ENCODE measurements at regions not wholly inside any gene's neighbourhood (a gene's known extent, or its start where the extent isn't known, plus 50 kb on each side); places are given as distances from the start of the nearest gene placed in this dataset.

GRCh38 chrY:7464742-7465141 lies 553.2 kb upstream of the AMELY start:
- DNase-seq (ENCODE audit: low read depth in 2 of 2), result no peak

DNA sequence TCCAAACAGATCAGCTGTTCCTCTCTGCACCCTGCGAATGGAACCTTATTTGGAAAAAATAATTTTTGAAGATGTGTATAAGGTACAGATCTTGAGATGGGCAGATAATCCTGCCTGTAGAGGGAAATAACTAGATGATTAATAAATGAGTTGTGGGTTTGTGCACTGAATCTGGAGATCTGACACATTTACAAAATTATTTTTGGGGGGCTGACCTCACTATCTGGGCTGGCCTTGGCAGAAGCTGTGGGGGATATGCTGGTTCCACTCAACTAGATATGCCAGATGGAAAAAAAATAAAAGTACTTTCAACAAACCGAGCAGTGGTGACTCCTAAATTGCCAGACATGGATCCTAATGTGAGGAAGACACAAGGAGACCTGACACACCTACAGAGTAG lies 552.2 kb upstream of the AMELY start:
- no peak for DNase-seq (ENCODE audit: low read depth in 2 of 2)

DNA sequence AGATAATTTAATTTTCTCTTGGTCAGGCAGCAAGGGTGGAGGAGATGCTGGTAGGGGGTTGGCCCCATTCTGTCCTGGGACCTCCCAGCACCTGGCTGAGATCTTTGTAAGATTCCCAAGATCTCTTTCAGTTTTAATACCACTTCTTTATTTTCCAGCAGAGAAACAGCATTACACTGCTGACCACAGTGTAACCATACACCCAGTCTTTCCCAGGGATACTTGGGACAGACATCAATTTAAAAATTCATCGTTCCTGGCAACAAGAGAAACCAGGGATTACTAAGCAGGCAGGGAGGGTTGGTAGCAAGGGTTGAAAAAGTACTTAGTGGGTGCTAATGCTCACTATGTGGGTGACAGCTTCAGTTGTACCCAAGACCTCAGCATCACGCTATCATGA lies 551.6 kb upstream of the AMELY start:
- no peak for DNase-seq (ENCODE audit: low read depth in 2 of 2)

DNA sequence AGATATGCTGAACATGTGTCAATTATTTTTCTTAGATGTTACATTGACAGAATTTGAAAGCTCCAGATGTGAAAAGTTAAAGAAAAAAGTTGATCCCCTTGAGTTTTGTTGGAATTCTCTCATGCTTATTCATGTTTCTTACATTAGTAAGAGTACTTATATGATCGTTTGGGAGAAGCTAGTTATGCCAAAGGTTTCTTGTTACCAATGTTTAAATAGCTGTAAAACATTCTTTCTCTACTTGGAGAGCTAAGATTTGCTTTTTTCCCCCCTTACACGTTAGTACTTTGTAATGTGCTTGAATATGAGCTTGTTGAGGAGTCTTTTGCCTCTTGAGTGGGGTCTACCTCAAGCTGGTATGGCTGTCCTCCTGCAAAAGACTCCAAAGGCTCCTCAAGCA lies 551.1 kb upstream of the AMELY start:
- DNase-seq (ENCODE audit: low read depth in 2 of 2), result no peak

DNA sequence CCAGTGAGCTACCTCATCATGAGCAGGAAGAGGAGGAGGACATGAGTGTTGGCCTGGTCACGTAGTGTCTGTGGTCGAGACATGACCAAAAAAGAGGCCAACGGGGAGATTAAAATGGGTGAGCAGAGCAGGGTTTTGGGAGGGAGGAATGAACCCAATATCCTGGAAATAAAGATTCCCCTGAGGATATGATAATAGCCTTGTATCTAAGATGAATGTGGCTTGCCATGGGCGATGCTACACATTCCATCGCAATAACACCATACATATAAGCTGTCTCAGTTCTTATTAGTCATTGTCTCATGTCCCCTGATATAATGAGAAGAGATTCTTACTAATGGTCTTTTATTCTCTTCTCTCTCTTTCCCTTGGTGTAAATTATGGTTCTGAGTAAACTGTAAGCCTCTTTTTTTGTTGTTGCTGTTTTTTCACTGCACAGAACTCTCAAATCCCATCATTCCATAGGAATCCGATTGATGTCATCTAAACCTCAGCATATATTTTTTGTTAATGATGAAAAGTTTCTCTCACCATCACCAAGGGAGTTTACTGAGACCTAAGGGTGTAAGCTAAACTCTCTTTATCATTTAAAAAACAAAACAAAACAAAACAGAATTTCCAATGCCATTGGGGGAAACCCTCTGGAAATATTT lies 550.4 kb upstream of the AMELY start:
- no peak for DNase-seq (ENCODE audit: low read depth in 2 of 2)

GRCh38 chrY:7459802-7460201 lies 548.2 kb upstream of the AMELY start:
- DNase-seq (ENCODE audit: low read depth in 2 of 2), result no peak

DNA sequence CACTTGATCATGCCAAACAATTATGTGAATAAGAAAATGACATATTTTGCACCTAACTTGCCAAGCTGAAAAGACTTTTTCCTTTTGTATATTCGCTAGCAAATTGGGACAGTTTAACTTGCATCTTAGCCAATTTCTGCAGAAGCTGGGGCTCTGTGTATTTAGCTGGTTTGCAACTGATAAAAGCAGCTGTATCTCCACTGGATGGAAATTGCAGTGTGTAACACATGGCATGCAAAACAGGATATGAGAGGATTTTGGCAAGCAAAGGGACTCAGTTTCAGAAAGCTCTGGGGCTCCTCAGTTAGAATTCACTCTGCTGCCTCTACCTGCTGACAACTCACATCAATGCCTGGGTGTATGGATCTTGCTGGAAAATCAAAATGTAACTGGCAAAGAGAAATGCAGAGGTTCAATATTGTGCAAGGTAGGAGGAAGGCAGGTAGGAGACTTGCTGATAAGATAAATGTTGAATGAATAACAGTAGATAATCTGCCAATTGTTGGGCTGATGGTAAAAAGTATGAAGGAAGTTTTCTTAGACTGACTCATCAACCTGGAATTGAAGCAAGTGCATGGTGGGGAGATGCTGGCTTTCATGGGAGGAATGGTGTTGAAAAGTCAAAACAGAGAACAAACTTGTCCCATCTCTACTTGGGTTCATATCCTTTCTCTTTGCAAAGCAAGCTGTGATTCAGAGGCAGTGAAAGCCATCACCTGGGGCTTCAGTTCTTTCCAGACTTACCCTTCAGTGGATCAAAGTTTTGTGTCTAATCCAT lies 546.9 kb upstream of the AMELY start:
- no peak for DNase-seq (ENCODE audit: low read depth in 2 of 2)

DNA sequence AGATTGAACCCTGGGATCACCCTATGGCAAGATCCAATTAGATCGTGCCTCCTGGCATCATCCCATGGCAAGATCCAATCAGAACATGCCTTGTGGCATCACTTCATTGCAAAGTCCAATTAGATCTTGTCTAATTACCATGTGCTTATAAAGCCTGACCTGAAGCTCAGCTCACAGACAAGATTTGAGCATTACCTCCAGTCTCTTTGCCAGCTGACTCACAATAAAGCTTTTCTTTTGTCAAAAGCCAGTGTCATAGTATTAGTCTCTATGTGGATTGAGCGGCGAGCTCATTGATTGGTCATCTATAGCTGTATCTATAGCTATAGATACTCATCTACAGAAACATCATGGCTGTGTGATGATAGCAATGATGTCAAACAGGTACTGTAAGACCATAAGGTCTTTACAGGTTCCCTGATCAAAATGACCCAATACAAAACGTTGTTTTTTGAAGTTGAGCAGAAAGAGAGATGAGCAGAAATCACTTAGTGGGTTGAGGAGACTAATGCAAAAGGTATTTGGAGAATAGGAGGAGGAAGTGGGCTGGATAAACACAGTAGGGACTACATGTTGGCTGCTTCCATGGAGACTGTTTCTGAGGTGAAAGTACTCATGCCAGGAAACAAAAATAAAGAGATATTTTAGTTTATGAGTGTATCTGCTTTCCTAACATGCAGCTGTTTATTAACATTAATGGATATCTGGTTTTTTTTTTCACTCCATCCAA lies 545.9 kb upstream of the AMELY start:
- DNase-seq (ENCODE audit: low read depth in 2 of 2), result no peak

- no peak for DNase-seq (ENCODE audit: low read depth in 2 of 2)
Measured at GRCh38 chrY:7455626-7456025, 544.1 kb upstream of the AMELY start.

DNA sequence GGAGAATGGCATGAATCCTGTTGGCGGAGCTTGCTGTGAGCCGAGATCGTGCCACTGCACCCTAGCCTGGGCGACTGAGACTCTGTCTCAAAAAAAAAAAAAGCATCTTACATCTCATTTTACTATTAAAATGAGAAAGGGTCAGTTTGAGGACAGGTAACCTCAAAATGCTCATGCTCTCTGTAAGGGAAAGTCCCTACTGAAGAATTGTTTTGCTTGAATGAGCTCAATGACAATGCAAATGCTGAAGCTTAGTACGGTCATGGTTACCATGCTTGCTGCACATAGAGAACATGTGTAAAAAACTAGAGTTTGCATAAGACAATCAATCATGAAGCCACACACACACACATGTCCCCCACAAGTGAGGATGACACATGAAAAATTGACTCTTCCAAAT lies 541.8 kb upstream of the AMELY start:
- DNase-seq (ENCODE audit: low read depth in 2 of 2), result no peak

DNA sequence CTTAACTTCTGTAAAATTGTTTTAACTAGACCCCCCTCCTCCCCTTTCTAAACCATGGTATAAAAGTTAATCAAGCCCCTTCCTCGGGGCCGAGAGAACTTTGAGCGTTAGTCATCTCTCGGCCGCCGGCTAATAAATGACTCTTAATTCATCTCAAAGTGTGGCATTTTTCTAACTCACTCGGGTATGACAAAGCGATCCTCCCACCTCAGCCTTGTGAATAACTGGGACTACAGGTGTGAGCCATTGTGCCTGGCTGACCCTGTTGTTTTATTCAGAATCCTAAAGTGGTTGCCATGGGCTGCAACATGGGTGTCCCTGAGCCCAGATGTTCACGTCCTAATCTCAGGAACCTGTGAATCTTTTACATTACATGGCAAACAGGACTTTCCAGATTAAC lies 540.7 kb upstream of the AMELY start:
- no peak for DNase-seq (ENCODE audit: low read depth in 2 of 2)

GRCh38 chrY:7449860-7450259 lies 538.3 kb upstream of the AMELY start:
- DNase-seq (ENCODE audit: low read depth in 2 of 2), result no peak

GRCh38 chrY:7448687-7449086 lies 537.1 kb upstream of the AMELY start:
- no peak for DNase-seq (ENCODE audit: low read depth in 2 of 2)

GRCh38 chrY:7447881-7448516 lies 536.4 kb upstream of the AMELY start:
- no peak for DNase-seq (ENCODE audit: low read depth in 2 of 2)

DNA sequence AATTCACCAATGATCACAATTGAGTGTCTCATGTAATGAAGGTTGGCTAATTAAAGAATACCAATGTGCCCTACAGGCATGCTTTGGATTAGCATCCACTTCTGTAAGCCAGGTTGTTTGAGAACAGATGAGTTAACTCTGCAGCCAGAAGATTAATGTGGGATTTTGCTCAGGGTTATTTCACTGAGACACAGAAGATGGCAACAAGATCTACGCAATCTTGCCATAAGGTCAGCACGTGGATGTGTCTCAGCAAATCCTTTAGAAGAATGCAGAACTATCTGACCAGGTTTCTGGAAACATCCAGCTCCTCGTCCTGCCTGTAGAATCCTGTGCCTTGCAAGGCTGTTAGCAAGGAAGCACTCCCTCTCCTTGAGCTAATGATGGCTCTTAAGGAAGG lies 532.6 kb upstream of the AMELY start:
- no peak for DNase-seq (ENCODE audit: low read depth in 2 of 2)

GRCh38 chrY:7440796-7441530 lies 529.4 kb upstream of the AMELY start:
- DNase-seq (ENCODE audit: low read depth in 2 of 2), result no peak

GRCh38 chrY:7437086-7437485 lies 525.5 kb upstream of the AMELY start:
- no peak for DNase-seq (ENCODE audit: low read depth in 2 of 2)

DNA sequence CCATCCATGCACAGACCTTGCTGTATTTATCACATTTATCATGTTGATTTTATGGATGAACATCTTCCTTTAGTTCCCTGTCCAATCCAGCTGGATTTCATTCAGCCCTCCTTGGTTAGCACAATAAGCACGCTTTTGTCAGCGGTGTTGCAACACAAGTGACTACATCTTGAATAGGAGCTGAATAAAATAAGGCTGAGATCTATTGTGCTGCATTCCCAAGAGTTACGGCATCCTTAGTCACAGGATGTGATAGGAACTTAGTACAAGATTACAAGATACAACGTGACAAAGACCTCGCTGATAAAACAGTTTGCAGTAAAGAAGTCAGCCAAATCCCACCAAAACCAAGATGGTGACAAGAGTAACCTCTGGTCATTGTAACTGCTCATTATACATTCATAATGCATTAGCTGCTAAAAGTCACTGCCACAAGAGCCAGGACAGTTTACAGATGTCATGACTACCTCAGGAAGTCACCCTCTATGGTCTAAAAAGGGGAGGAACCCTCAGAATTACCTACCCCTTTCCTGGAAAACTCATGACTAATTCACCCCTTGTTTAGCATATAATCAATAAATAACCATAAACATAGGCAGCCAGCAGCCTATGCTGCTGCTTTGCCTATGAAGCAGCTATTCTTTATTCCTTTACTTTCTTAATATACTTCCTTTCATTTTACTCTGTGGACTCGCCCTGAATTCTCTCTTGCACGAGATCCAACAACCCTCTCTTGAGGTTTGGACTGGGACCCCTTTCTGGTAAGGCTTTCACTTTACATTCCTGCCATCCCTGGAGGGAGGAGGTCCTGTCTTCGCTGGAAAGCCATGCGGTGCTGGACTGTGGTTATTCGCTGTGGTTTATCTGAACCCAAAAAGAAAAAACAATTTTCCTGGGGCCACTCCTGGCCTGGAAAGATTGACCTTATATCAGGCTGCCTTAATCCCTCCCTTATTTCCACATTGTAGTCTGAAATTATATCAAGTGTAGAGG lies 522.6 kb upstream of the AMELY start:
- DNase-seq (ENCODE audit: low read depth in 2 of 2), result no peak

DNA sequence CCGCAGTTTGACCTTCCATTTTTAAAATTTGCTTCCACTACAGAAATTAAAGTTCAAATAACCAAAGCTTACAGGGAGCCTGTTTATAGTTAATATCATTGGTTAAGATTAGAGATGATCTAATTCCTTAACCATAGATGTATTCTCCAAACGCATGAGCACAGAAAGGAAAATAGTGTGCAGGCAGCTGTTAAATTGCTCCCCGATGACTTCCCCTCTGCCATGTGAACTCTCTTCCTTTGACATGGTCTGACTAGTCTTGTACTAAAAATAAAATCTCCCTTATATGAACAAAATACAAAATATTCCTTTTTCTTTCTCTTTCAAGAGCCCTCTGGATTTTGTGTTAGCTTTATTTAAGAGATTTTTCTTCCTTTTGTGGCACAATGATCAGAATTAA lies 507.6 kb upstream of the AMELY start:
- DNase-seq (ENCODE audit: low read depth in 2 of 2), result no peak

GRCh38 chrY:7417946-7418345 lies 506.4 kb upstream of the AMELY start:
- no peak for DNase-seq (ENCODE audit: low read depth in 2 of 2)

- no peak for DNase-seq (ENCODE audit: low read depth in 2 of 2)
Measured at GRCh38 chrY:7416406-7416805, 504.9 kb upstream of the AMELY start.
